Smooth muscle cell (in vitro differentiated cells): ENCODE measurements at regions not wholly inside any gene's neighbourhood (a gene's known extent, or its start where the extent isn't known, plus 50 kb on each side); places are given as distances from the start of the nearest gene placed in this dataset. TPM values are rescaled to one million over a fixed set of nuclear protein-coding genes. Genes with fewer than 3 reads are reported as not detected.

Source experiments
- DNase-seq: peaks from one replicate; lab custom pipeline; 2025; ENCODE audit not compliant: unreplicated experiment; lab: John Stamatoyannopoulos, UW
- H2AFZ ChIP-seq: fragments of 200-600 bp; sonication (generic); 2 replicates; pipeline ENCODE4 v1.6.0; 2016; ENCODE audit warnings: antibody characterized with exemption, low read depth, mild to moderate bottlenecking
- H3F3A ChIP-seq: fragments of 200-600 bp; sonication (generic); 2 replicates; pipeline ENCODE4 v1.6.0; 2017; ENCODE audit warnings: antibody characterized with exemption, low read depth
- H3K27ac ChIP-seq: fragments of 200-600 bp; sonication (generic); 2 replicates; pipeline ENCODE4 v1.5.1; 2016; ENCODE audit warnings: low read depth, mild to moderate bottlenecking
- H3K27me3 ChIP-seq: fragments of 200-600 bp; sonication (generic); 2 replicates; pipeline ENCODE4 v1.6.1; 2016; ENCODE audit warnings: low read depth, mild to moderate bottlenecking
- H3K36me3 ChIP-seq: fragments of 200-600 bp; sonication (generic); 2 replicates; pipeline ENCODE4 v1.5.1; 2016; ENCODE audit warnings: low read depth
- H3K4me1 ChIP-seq: fragments of 200-600 bp; sonication (generic); 2 replicates; pipeline ENCODE4 v1.5.1; 2016; ENCODE audit warnings: low read depth
- H3K4me2 ChIP-seq: fragments of 200-600 bp; sonication (generic); 2 replicates; pipeline ENCODE4 v1.6.0; 2016; ENCODE audit warnings: mild to moderate bottlenecking
- H3K4me3 ChIP-seq: fragments of 200-600 bp; sonication (generic); 2 replicates; pipeline ENCODE4 v1.5.1; 2016; ENCODE audit warnings: mild to moderate bottlenecking
- H3K79me2 ChIP-seq: fragments of 200-600 bp; sonication (generic); 2 replicates; pipeline ENCODE4 v1.6.0; 2016; ENCODE audit warnings: low read depth, mild to moderate bottlenecking
- H3K9ac ChIP-seq: fragments of 200-600 bp; sonication (generic); 2 replicates; pipeline ENCODE4 v1.6.0; 2016; ENCODE audit warnings: low read depth
- H3K9me3 ChIP-seq: fragments of 200-600 bp; sonication (generic); replicated peaks from 2 replicates; pipeline ENCODE4 v1.5.1; 2016; ENCODE audit warnings: low read depth
- H4K20me1 ChIP-seq: fragments of 200-600 bp; sonication (generic); 2 replicates; pipeline ENCODE4 v1.6.0; 2016; ENCODE audit warnings: low read depth
- WGBS: methylation state at CpG from one replicate; pipeline ENCODE4 v1.1.7; 2016; ENCODE audit warnings: low lambda C conversion rate; 5-methylcytosine and 5-hydroxymethylcytosine counted together
- microRNA-seq: library from miRNA; unstranded; fragments of <30 nt; microRNA quantifications from one replicate; pipeline ENCODE4, GENCODE V29; 2016; ENCODE audit warnings: borderline number of aligned reads
- small RNA-seq: library from RNA; depleted of rRNA; stranded (forward); fragments of <200 nt; gene quantifications from one replicate; pipeline ENCODE3, GENCODE V24; 2014
- TF ChIP-seq, protein P1 (sequence below): fragments of 200-600 bp; sonication (generic); IDR thresholded peaks from 2 replicates; pipeline ENCODE4 v1.5.1; 2017; ENCODE audit warnings: borderline replicate concordance, mild to moderate bottlenecking, antibody characterized with exemption; ENCODE audit not compliant: insufficient read depth, poor library complexity, severe bottlenecking

- Histone ChIP-seq H3K79me2 (no peaks in the 10 kb centered on the region), H3K27ac (no peak overlapping the region), H3K4me2 (no peak overlapping the region), H2AFZ (no peak overlapping the region), H3F3A (no peaks in the 10 kb centered on the region), H3K9me3 (no peaks in the 10 kb centered on the region), H4K20me1 (peaks cover 8% of the 10 kb centered on the region), H3K9ac (no peak overlapping the region), H3K27me3 (no peaks in the 10 kb centered on the region), H3K4me3 (no peak overlapping the region), H3K36me3 (no peaks in the 10 kb centered on the region), H3K4me1 (no peaks in the 10 kb centered on the region)
- WGBS = 90% methylated on average over 31 of the region's 31 CpGs
- DNase-seq = no peak
- TF ChIP-seq, protein P1, sequence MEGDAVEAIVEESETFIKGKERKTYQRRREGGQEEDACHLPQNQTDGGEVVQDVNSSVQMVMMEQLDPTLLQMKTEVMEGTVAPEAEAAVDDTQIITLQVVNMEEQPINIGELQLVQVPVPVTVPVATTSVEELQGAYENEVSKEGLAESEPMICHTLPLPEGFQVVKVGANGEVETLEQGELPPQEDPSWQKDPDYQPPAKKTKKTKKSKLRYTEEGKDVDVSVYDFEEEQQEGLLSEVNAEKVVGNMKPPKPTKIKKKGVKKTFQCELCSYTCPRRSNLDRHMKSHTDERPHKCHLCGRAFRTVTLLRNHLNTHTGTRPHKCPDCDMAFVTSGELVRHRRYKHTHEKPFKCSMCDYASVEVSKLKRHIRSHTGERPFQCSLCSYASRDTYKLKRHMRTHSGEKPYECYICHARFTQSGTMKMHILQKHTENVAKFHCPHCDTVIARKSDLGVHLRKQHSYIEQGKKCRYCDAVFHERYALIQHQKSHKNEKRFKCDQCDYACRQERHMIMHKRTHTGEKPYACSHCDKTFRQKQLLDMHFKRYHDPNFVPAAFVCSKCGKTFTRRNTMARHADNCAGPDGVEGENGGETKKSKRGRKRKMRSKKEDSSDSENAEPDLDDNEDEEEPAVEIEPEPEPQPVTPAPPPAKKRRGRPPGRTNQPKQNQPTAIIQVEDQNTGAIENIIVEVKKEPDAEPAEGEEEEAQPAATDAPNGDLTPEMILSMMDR = no peak
Measured at GRCh38 chr22:46098525-46099475, 51.5 kb upstream of the PPARA start.

DNA sequence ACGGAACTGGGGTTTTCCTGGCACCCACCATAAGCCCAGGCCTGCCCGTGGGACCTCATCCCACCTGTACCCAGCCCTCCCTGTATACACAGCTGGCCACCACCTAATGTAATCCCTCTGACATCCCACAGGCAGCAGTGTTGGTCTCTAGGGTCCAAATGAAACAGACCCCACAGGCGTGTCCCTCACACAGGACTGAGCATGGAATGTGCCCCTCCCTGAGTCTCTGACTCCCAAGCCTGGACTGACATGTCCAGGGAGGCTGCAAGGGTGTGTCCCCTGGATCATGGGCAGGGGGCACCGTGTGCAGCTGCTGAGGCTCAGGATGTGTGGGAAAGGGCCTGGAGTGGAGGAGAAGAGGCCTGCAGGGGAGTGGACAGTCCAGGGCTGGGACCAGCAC lies 50.6 kb upstream of the PPARA start:
- Histone ChIP-seq H3K4me3 (no peak overlapping the region), H2AFZ (no peak overlapping the region), H3K27ac (no peak overlapping the region), H3K9me3 (no peaks in the 10 kb centered on the region), H3K36me3 (no peaks in the 10 kb centered on the region), H4K20me1 (peaks cover 3% of the 10 kb centered on the region), H3K4me2 (no peak overlapping the region), H3K79me2 (no peaks in the 10 kb centered on the region), H3F3A (no peaks in the 10 kb centered on the region), H3K9ac (no peak overlapping the region), H3K27me3 (no peaks in the 10 kb centered on the region), H3K4me1 (no peaks in the 10 kb centered on the region)
- 79% methylated on average over 4 of the region's 4 CpGs for WGBS
- TF ChIP-seq, protein P1 = no peak
- no peak for DNase-seq

GRCh38 chr22:46100401-46101105 lies 49.8 kb upstream of the PPARA start:
- TF ChIP-seq, protein P1 = no peak
- DNase-seq = no peak
- no peaks in the 10 kb centered on the region for H3K27me3 ChIP-seq
- no peak overlapping the region for H2AFZ ChIP-seq
- H3K79me2 ChIP-seq = no peaks in the 10 kb centered on the region
- H3K9me3 ChIP-seq = no peaks in the 10 kb centered on the region
- 94% methylated on average over 21 of the region's 21 CpGs for WGBS
- H3K36me3 ChIP-seq = no peaks in the 10 kb centered on the region
- no peak overlapping the region for H3K27ac ChIP-seq
- H3F3A ChIP-seq = no peaks in the 10 kb centered on the region
- no peaks in the 10 kb centered on the region for H3K4me1 ChIP-seq
- H3K4me2 ChIP-seq = no peak overlapping the region
- no peak overlapping the region for H3K4me3 ChIP-seq
- no peak overlapping the region for H3K9ac ChIP-seq
- H4K20me1 ChIP-seq = peaks cover 3% of the 10 kb centered on the region

Small RNA genes lying in the stretch of these regions (microRNA-seq; reads per million reads assigned to microRNA genes)
- gene MIR3619 = 3.5 reads per million

Small RNA genes lying in the stretch of these regions (small RNA-seq; reads per million reads assigned to genes)
- not detected for gene MIR3619
